ENCODE measurements at regions not wholly inside any gene's neighbourhood (a gene's known extent, or its start where the extent isn't known, plus 50 kb on each side); places are given as distances from the start of the nearest gene placed in this dataset.

GRCh38 chr20:60249436-60249835, 291.2 kb downstream of the CDH26 start:
- in situ Hi-C loops (cut with MboI; ENCODE audit: low sequenced_read_pairs) = no loop called here
- Histone ChIP-seq H3K36me3 (replicated peaks) (no peaks in the 10 kb centered on the region), H3K9me3 (no peaks in the 10 kb centered on the region), H3K27me3 (ENCODE audit: low read depth) (no peaks in the 10 kb centered on the region), H3K4me3 (no peak overlapping the region), H3K4me1 (no peaks in the 10 kb centered on the region)
- no peak for DNase-seq (ENCODE audit: low spot score in 2 of 2)

- DNase-seq (ENCODE audit: low spot score in 2 of 2) = no peak
- in situ Hi-C loops (cut with MboI; ENCODE audit: low sequenced_read_pairs) = no loop called here
- Histone ChIP-seq H3K9me3 (no peaks in the 10 kb centered on the region), H3K36me3 (replicated peaks) (no peaks in the 10 kb centered on the region), H3K4me3 (no peak overlapping the region), H3K27me3 (ENCODE audit: low read depth) (no peaks in the 10 kb centered on the region), H3K4me1 (no peaks in the 10 kb centered on the region)
Observed at GRCh38 chr20:60250251-60250650, 292.0 kb downstream of the CDH26 start.

GRCh38 chr20:60252866-60253265, 294.6 kb downstream of the CDH26 start:
- no peak for DNase-seq (ENCODE audit: low spot score in 2 of 2)
- H3K36me3 ChIP-seq (replicated peaks) = no peaks in the 10 kb centered on the region
- no peak overlapping the region for H3K4me3 ChIP-seq
- no peaks in the 10 kb centered on the region for H3K27me3 ChIP-seq (ENCODE audit: low read depth)
- in situ Hi-C loops (cut with MboI; ENCODE audit: low sequenced_read_pairs) = no loop called here
- H3K4me1 ChIP-seq = no peaks in the 10 kb centered on the region
- H3K9me3 ChIP-seq = no peaks in the 10 kb centered on the region

GRCh38 chr20:60253471-60253870, 295.2 kb downstream of the CDH26 start:
- H3K27me3 ChIP-seq (ENCODE audit: low read depth) = no peaks in the 10 kb centered on the region
- H3K9me3 ChIP-seq = no peaks in the 10 kb centered on the region
- in situ Hi-C loops (cut with MboI; ENCODE audit: low sequenced_read_pairs) = no loop called here
- no peaks in the 10 kb centered on the region for H3K4me1 ChIP-seq
- H3K4me3 ChIP-seq = no peak overlapping the region
- no peak for DNase-seq (ENCODE audit: low spot score in 2 of 2)
- H3K36me3 ChIP-seq (replicated peaks) = no peaks in the 10 kb centered on the region

- H3K4me1 ChIP-seq = no peaks in the 10 kb centered on the region
- DNase-seq (ENCODE audit: low spot score in 2 of 2) = no peak
- H3K36me3 ChIP-seq (replicated peaks) = no peaks in the 10 kb centered on the region
- H3K4me3 ChIP-seq = no peak overlapping the region
- no peaks in the 10 kb centered on the region for H3K9me3 ChIP-seq
- H3K27me3 ChIP-seq (ENCODE audit: low read depth) = no peaks in the 10 kb centered on the region
- in situ Hi-C loops (cut with MboI; ENCODE audit: low sequenced_read_pairs) = no loop called here
Observed at GRCh38 chr20:60254901-60255411, 296.7 kb downstream of the CDH26 start.

GRCh38 chr20:60255415-60255814, 297.2 kb downstream of the CDH26 start:
- no peaks in the 10 kb centered on the region for H3K4me1 ChIP-seq
- DNase-seq (ENCODE audit: low spot score in 2 of 2) = no peak
- no peak overlapping the region for H3K4me3 ChIP-seq
- no peaks in the 10 kb centered on the region for H3K27me3 ChIP-seq (ENCODE audit: low read depth)
- H3K36me3 ChIP-seq (replicated peaks) = no peaks in the 10 kb centered on the region
- H3K9me3 ChIP-seq = no peaks in the 10 kb centered on the region
- in situ Hi-C loops (cut with MboI; ENCODE audit: low sequenced_read_pairs) = no loop called here

GRCh38 chr20:60255866-60256265, 297.6 kb downstream of the CDH26 start:
- no peaks in the 10 kb centered on the region for H3K27me3 ChIP-seq (ENCODE audit: low read depth)
- DNase-seq (ENCODE audit: low spot score in 2 of 2) = no peak
- H3K4me3 ChIP-seq = no peak overlapping the region
- no peaks in the 10 kb centered on the region for H3K4me1 ChIP-seq
- no peaks in the 10 kb centered on the region for H3K9me3 ChIP-seq
- in situ Hi-C loops (cut with MboI; ENCODE audit: low sequenced_read_pairs) = no loop called here
- H3K36me3 ChIP-seq (replicated peaks) = no peaks in the 10 kb centered on the region

GRCh38 chr20:60256811-60257210, 298.6 kb downstream of the CDH26 start:
- H3K36me3 ChIP-seq (replicated peaks) = no peaks in the 10 kb centered on the region
- no peak for DNase-seq (ENCODE audit: low spot score in 2 of 2)
- in situ Hi-C loops (cut with MboI; ENCODE audit: low sequenced_read_pairs) = no loop called here
- H3K4me1 ChIP-seq = no peaks in the 10 kb centered on the region
- no peaks in the 10 kb centered on the region for H3K9me3 ChIP-seq
- H3K27me3 ChIP-seq (ENCODE audit: low read depth) = no peaks in the 10 kb centered on the region
- no peak overlapping the region for H3K4me3 ChIP-seq

- Histone ChIP-seq H3K36me3 (replicated peaks) (no peaks in the 10 kb centered on the region), H3K9me3 (no peaks in the 10 kb centered on the region), H3K4me1 (no peaks in the 10 kb centered on the region), H3K27me3 (ENCODE audit: low read depth) (no peaks in the 10 kb centered on the region), H3K4me3 (no peak overlapping the region)
- no peak for DNase-seq (ENCODE audit: low spot score in 2 of 2)
- in situ Hi-C loops (cut with MboI; ENCODE audit: low sequenced_read_pairs) = no loop called here
Observed at GRCh38 chr20:60257671-60258070, 299.4 kb downstream of the CDH26 start.

- in situ Hi-C loops (cut with MboI; ENCODE audit: low sequenced_read_pairs) = no loop called here
- Histone ChIP-seq H3K36me3 (replicated peaks) (no peaks in the 10 kb centered on the region), H3K4me3 (no peak overlapping the region), H3K27me3 (ENCODE audit: low read depth) (no peaks in the 10 kb centered on the region), H3K4me1 (no peaks in the 10 kb centered on the region), H3K9me3 (no peaks in the 10 kb centered on the region)
- no peak for DNase-seq (ENCODE audit: low spot score in 2 of 2)
Observed at GRCh38 chr20:60258255-60258863, 300.1 kb downstream of the CDH26 start.

- Histone ChIP-seq H3K36me3 (replicated peaks) (no peaks in the 10 kb centered on the region), H3K4me3 (no peak overlapping the region), H3K4me1 (no peaks in the 10 kb centered on the region), H3K9me3 (no peaks in the 10 kb centered on the region), H3K27me3 (ENCODE audit: low read depth) (no peaks in the 10 kb centered on the region)
- DNase-seq (ENCODE audit: low spot score in 2 of 2) = no peak
- in situ Hi-C loops (cut with MboI; ENCODE audit: low sequenced_read_pairs) = no loop called here
Observed at GRCh38 chr20:60261333-60261732, 303.1 kb downstream of the CDH26 start.

GRCh38 chr20:60262967-60263603, 304.9 kb downstream of the CDH26 start:
- Histone ChIP-seq H3K4me1 (no peaks in the 10 kb centered on the region), H3K9me3 (no peaks in the 10 kb centered on the region), H3K36me3 (replicated peaks) (no peaks in the 10 kb centered on the region), H3K4me3 (no peak overlapping the region), H3K27me3 (ENCODE audit: low read depth) (no peaks in the 10 kb centered on the region)
- in situ Hi-C loops (cut with MboI; ENCODE audit: low sequenced_read_pairs) = no loop called here
- peak in 1 of 2 experiments; percentile 16 for DNase-seq (ENCODE audit: low spot score in 2 of 2)

- in situ Hi-C loops (cut with MboI; ENCODE audit: low sequenced_read_pairs) = no loop called here
- Histone ChIP-seq H3K36me3 (replicated peaks) (no peaks in the 10 kb centered on the region), H3K27me3 (ENCODE audit: low read depth) (no peaks in the 10 kb centered on the region), H3K4me1 (no peaks in the 10 kb centered on the region), H3K9me3 (no peaks in the 10 kb centered on the region; the same call in 1 of the 2 replicates), H3K4me3 (no peak overlapping the region)
- no peak for DNase-seq (ENCODE audit: low spot score in 2 of 2)
Observed at GRCh38 chr20:60263725-60264709, 305.8 kb downstream of the CDH26 start.
